ENCODE measurements at regions not wholly inside any gene's neighbourhood (a gene's known extent, or its start where the extent isn't known, plus 50 kb on each side); places are given as distances from the start of the nearest gene placed in this dataset.

- Histone ChIP-seq H3K4me3 (ENCODE audit: insufficient read depth, low read depth, low read length) (no peak overlapping the region), H3K4me2 (ENCODE audit: low read depth, low read length) (no peak overlapping the region), H3K56ac (ENCODE audit: extremely low read depth, insufficient read depth, low read length) (no peak overlapping the region), H3K9me3 (ENCODE audit: control insufficient read depth, insufficient read depth, low read length) (peaks cover 4% of the 10 kb centered on the region), H3K36me3 (ENCODE audit: control insufficient read depth, insufficient read depth, low read length) (no peaks in the 10 kb centered on the region), H3K4ac (ENCODE audit: low read depth, low read length) (no peak overlapping the region), H3K79me1 (ENCODE audit: low read depth in 1 of 2, low read length in 2 of 2) (no peaks in the 10 kb centered on the region), H2AK9ac (replicated peaks; ENCODE audit: low read depth, low read length, poor library complexity) (no peak overlapping the region), H3K4me1 (ENCODE audit: control insufficient read depth, insufficient read depth, low read length) (no peaks in the 10 kb centered on the region), H3K18ac (ENCODE audit: low read depth, low read length) (no peak overlapping the region), H3K27ac (ENCODE audit: insufficient read depth, low read length) (no peak overlapping the region), H2BK15ac (ENCODE audit: low read depth, low read length) (no peak overlapping the region), H2AFZ (replicated peaks; ENCODE audit: low read length, poor library complexity) (no peak overlapping the region), H4K8ac (ENCODE audit: low read depth in 2 of 2, low read length in 2 of 2) (no peak overlapping the region), H3K23ac (ENCODE audit: low read depth, low read length) (no peak overlapping the region), H4K20me1 (ENCODE audit: insufficient read depth, low read length) (no peaks in the 10 kb centered on the region), H2BK5ac (ENCODE audit: low read depth, low read length, poor library complexity, severe bottlenecking) (no peak overlapping the region), H2BK20ac (ENCODE audit: low read depth, low read length) (no peak overlapping the region), H4K91ac (ENCODE audit: insufficient read depth, low read depth, low read length) (no peak overlapping the region), H3K14ac (replicated peaks; ENCODE audit: low read depth, low read length) (no peak overlapping the region), H3K9me1 (ENCODE audit: insufficient read depth, low read length) (no peaks in the 10 kb centered on the region), H3K9ac (ENCODE audit: low read depth, low read length) (no peak overlapping the region), H4K5ac (ENCODE audit: low read depth, low read length) (no peak overlapping the region), H2BK120ac (ENCODE audit: low read depth, low read length) (no peak overlapping the region), H3K27me3 (ENCODE audit: control insufficient read depth, insufficient read depth, low read length) (no peaks in the 10 kb centered on the region), H2AK5ac (ENCODE audit: low read depth, low read length) (no peak overlapping the region)
- intact Hi-C loops (cut with micrococcal nuclease), result no loop called here
- ATAC-seq (ENCODE audit: low read depth) (no peak), DNase-seq (no peak)
- POLR2A ChIA-PET (ENCODE audit: unreplicated experiment), result no interaction called here
- in situ Hi-C loops (cut with MboI; ENCODE audit: low sequenced_read_pairs), result no loop called here
- no CpG with 5 or more reads among the region's 1 CpG for WGBS, 2 experiments (ENCODE audit: extremely low coverage in 2 of 2, insufficient read length in 1 of 2)
- CTCF ChIA-PET, result no interaction called here
- BruUV-seq (replicated peaks), result no TSS peak
- TF ChIP-seq MAFK (IDR thresholded peaks at IDR 0.05; ENCODE audit: low read depth, low read length) (no peak), CTCF (conservative IDR thresholded peaks at IDR 0.05; ENCODE audit: low read depth, low read length) (no peak), RAD21 (IDR thresholded peaks at IDR 0.05; ENCODE audit: low read length) (no peak), CEBPB (IDR thresholded peaks at IDR 0.05; ENCODE audit: low read depth, low read length) (no peak), RCOR1 (IDR thresholded peaks at IDR 0.05; ENCODE audit: insufficient replicate concordance, low read length) (no peak)
- dilution Hi-C loops (cut with HindIII; ENCODE audit: low sequenced_read_pairs, unreplicated experiment), result no loop called here
Measured at GRCh38 chr2:185663811-185664210, 74.8 kb upstream of the FSIP2 start.

Measured in IMR-90 (cell line).